Stomach (tissue), 4 donors: ENCODE measurements at regions not wholly inside any gene's neighbourhood (a gene's known extent, or its start where the extent isn't known, plus 50 kb on each side); places are given as distances from the start of the nearest gene placed in this dataset.

ENCODE experiments used
- POLR2AphosphoS5 ChIP-seq, 3 donors: sonication (generic); formaldehyde crosslinking; IDR thresholded peaks; one replicate each; pipeline ENCODE4 v1.6.1; 2016; ENCODE audit warnings: antibody characterized with exemption in 3 of 3
- TF ChIP-seq, protein P1 (sequence below), 7 experiments: fragments of 450-650 bp in 4 of 7; fragments of 200-600 bp in 3 of 7; sonication (generic) in 3 of 7; IDR thresholded peaks; one replicate each; pipeline ENCODE4 v1.5.1; 2016 to 2019; ENCODE audit warnings: antibody characterized with exemption in 7 of 7, control low read depth in 2 of 7, mild to moderate bottlenecking in 1 of 7

DNA sequence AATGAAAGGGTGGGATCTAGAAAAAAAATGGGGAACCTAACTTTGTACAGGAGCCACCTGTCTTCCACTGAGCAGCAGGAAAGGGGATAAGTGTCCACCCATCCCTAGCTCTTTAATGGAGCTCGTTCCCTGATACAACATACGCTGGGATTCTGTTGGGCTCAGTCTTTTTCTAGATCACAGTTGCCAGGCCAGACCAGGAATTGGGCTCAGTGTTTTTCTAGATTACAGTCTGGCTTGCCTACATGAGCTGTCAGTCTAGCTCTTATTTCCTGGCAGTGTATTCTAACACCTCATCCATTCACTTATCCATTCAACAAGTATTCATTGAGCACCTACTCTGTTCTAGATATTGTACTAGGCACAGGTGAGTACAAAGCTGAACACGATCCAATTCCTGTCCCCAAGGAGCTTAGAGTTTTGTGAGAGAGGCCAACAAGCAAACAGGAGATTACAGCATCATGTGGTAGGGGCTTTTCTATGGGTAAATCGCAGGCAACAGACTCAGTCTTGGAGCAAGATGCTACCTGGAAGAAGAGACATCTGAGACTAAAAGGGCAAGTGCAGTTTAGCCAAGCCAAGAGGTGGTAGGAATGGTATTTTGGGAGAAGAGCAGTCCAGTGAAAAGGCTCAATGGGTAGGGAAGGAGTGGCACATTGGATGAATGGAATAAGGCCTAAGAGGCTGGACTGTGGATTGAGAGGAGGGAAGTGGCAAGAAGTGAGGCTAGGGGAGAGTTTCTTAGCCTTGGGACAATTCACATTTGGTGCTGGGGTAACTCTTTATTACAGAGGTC, 138.0 kb upstream of the HS3ST2 start:
- TF ChIP-seq, protein P1, sequence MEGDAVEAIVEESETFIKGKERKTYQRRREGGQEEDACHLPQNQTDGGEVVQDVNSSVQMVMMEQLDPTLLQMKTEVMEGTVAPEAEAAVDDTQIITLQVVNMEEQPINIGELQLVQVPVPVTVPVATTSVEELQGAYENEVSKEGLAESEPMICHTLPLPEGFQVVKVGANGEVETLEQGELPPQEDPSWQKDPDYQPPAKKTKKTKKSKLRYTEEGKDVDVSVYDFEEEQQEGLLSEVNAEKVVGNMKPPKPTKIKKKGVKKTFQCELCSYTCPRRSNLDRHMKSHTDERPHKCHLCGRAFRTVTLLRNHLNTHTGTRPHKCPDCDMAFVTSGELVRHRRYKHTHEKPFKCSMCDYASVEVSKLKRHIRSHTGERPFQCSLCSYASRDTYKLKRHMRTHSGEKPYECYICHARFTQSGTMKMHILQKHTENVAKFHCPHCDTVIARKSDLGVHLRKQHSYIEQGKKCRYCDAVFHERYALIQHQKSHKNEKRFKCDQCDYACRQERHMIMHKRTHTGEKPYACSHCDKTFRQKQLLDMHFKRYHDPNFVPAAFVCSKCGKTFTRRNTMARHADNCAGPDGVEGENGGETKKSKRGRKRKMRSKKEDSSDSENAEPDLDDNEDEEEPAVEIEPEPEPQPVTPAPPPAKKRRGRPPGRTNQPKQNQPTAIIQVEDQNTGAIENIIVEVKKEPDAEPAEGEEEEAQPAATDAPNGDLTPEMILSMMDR (IDR thresholded peaks at IDR 0.05): no peak
- TF ChIP-seq POLR2AphosphoS5 (IDR thresholded peaks at IDR 0.05): no peak
